GM12892 (cell line): ENCODE measurements at regions not wholly inside any gene's neighbourhood (a gene's known extent, or its start where the extent isn't known, plus 50 kb on each side); places are given as distances from the start of the nearest gene placed in this dataset.

Experiments
- POLR2A ChIP-seq: IDR thresholded peaks from 2 replicates; pipeline ENCODE4 v1.6.1; 2011; ENCODE audit warnings: low read depth, low read length, control low read depth
- TAF1 ChIP-seq: IDR thresholded peaks from 2 replicates; pipeline ENCODE4 v1.6.1; 2011; ENCODE audit warnings: low read depth, mild to moderate bottlenecking, control low read depth, low read length, borderline replicate concordance

- TF ChIP-seq TAF1 (no peak), POLR2A (no peak)
Observed at GRCh38 chr9:92175441-92175840, 60.2 kb upstream of the SPTLC1 start.
